GM21737 (cell line): ENCODE measurements at regions not wholly inside any gene's neighbourhood (a gene's known extent, or its start where the extent isn't known, plus 50 kb on each side); places are given as distances from the start of the nearest gene placed in this dataset.
"Not testable (repeated sequence)": the region's sequence is repeated elsewhere in the genome, so short reads cannot be mapped to it uniquely, and the experiment has no call there.

ENCODE experiments used
- ATAC-seq: cut with Tn5 transposase; IDR thresholded peaks from one replicate; pipeline ENCODE4 v1.9.1; 2021; ENCODE audit warnings: mild to moderate bottlenecking, moderate library complexity; ENCODE audit not compliant: unreplicated experiment

DNA sequence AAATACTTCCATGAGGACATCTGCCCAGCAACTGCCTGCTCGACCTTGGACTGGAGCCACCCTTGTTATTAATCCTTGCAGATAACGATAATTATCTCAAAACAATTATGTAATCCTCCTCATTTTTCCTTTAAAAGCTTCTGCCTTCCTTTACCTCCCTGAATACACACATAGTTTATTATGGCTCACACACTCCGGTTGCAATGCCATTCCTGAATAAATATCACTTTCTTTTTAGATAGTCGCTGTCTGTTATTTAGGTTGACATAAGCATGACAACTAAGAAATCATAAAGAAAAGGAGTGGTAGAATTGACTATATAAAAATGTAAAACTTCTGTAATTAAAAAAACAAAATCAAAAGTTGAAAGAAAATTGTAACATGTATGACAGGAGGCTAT is 64.8 kb downstream of the B4GALT7 start:
- ATAC-seq: not testable (repeated sequence)

DNA sequence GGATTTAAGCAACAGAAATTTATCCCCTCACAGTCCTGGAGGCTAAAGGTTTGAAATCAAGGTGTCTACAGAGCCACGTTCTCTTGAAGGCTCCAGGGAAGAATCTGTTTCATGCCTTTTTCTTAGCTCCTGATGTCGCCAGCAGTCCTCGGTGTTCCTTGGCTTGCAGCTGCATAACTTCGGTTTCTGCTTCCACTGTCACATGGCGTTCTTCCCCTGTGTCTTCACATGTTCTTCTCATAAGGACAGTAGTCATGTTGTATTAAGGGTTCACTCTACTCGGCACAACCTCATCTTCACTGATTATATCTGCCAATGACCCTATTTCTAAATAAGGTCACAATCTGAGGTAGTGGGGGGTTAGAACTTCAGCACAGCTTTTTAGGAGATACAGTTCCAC is 65.2 kb downstream of the B4GALT7 start:
- not testable (repeated sequence) for ATAC-seq

DNA sequence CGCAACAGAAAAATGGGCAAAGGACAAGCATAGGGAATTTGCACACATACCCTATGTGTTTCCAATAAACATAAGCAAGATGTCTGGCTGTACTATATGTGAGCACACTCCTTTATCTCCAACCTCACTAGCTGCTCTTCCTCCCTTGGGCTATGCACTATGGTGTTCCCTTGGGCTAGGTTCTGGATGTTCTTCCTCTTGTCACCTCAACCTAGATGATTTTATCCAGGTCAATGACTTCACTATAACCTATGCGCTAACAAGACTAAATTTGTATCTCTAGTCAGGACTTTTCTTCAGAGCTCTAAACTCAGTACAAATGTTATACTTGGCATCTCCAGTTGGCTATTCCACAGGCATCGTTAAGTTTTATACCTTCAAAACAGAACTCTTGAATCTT is 66.0 kb downstream of the B4GALT7 start:
- ATAC-seq: not testable (repeated sequence)

GRCh38 chr5:177671035-177671754 is 71.3 kb downstream of the B4GALT7 start:
- peak; percentile 29 for ATAC-seq

DNA sequence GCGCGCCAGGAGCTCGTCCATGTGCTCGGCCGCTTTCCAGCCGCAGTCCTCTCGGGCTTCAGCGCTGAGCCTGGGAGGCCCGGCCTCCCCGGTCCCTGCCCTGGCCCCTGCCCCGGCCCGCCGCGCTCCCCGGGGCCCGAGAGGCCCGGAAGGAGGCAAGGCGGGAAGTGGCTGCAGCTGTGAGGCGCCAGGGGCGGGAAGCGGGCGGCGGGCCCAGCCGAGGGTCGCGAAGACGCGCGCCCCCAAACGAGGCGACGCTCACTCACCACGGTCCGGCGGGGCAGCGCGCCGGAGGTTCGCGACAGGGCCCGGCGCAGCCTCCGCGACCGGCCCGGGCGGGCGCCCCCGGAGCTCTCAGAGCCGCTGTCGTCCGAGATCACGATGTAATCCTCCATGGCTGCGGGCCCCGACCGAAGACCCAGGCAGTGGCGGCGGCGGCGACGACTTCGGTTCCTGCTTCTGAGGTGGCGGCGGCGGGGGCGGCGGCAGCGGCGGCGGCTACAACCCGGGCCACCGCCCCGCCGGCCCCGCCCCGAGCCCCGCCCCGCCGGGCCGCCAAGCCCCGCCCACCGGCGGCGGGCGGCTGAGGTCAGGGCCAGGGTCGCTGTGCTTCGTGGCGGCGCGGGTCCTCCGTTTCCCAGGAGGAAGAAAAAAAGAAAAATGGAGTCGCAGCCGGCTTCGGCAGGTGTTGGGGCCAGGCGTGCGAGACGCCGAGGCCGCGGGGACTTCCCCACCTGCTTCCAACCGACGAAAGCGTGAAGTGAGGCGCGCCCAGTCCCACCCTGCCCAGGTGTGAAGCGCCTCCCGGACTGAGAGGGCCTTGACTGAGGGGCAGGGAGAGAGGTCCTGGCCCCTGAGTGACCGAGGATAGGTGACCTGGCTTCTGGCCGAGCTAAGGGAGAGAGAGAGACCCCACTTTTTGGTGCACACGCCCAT is 72.1 kb downstream of the B4GALT7 start:
- ATAC-seq: peak; percentile 61
